ENCODE measurements at regions not wholly inside any gene's neighbourhood (a gene's known extent, or its start where the extent isn't known, plus 50 kb on each side); places are given as distances from the start of the nearest gene placed in this dataset.

DNA sequence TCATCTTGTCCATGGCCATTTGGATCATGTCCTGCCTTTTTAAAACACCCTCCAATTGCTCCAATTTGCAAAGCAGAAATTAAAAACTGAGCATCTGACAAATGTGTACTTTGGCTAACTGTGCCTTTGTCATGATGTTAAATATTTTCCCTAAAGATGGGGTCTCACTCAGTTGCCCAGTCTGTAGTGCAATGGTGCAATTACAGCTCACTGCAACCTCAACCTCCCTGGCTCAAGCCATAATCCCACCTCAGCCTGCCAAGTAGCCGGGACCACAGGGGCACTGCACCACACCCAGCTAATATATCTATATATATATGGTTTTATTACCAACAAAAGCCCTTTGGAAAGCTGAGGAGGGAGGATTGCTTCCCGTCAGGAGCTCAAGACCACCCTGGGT is 782.7 kb downstream of the UQCRFS1 start:
- no peak for DNase-seq (ENCODE audit: low spot score in 2 of 2)
- Histone ChIP-seq H3K4me1 (no peaks in the 10 kb centered on the region), H3K4me3 (no peak overlapping the region), H3K36me3 (no peaks in the 10 kb centered on the region), H3K9me3 (no peaks in the 10 kb centered on the region), H3K27ac (no peak overlapping the region), H3K27me3 (peaks cover 0 to 3% of the 10 kb centered on the region in 2 donors)
- intact Hi-C loops (cut with DNase I; ENCODE audit: low total_unique reads), result no loop called here
- no peak for TF ChIP-seq POLR2AphosphoS5 (IDR thresholded peaks at IDR 0.05)
- TF ChIP-seq POLR2A (IDR thresholded peaks at IDR 0.05), result no peak
- TF ChIP-seq, protein P1, sequence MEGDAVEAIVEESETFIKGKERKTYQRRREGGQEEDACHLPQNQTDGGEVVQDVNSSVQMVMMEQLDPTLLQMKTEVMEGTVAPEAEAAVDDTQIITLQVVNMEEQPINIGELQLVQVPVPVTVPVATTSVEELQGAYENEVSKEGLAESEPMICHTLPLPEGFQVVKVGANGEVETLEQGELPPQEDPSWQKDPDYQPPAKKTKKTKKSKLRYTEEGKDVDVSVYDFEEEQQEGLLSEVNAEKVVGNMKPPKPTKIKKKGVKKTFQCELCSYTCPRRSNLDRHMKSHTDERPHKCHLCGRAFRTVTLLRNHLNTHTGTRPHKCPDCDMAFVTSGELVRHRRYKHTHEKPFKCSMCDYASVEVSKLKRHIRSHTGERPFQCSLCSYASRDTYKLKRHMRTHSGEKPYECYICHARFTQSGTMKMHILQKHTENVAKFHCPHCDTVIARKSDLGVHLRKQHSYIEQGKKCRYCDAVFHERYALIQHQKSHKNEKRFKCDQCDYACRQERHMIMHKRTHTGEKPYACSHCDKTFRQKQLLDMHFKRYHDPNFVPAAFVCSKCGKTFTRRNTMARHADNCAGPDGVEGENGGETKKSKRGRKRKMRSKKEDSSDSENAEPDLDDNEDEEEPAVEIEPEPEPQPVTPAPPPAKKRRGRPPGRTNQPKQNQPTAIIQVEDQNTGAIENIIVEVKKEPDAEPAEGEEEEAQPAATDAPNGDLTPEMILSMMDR (IDR thresholded peaks at IDR 0.05), result no peak

DNA sequence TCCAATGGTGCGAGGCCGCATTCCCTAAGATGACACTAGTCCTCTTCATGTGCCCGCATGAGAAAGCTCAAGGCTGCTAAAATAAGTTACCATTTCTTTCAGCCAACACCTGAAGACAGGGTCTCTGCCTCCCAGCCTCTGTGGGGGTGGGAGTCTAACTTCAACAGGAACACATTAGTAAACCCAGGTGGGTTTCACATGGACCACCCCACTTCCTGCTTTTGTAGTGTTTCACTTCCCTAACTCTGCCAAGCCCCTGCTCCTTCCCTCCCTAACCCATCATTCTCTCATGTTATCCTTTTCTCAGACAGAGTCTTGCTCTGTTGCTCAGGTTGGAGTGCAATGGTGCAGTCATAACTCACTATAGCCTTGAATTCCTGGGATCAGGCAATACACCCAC is 783.6 kb downstream of the UQCRFS1 start:
- Histone ChIP-seq H3K27ac (no peak overlapping the region), H3K4me3 (no peak overlapping the region), H3K9me3 (no peaks in the 10 kb centered on the region), H3K27me3 (peaks cover 0 to 3% of the 10 kb centered on the region in 2 donors), H3K36me3 (no peaks in the 10 kb centered on the region), H3K4me1 (no peaks in the 10 kb centered on the region)
- DNase-seq (ENCODE audit: low spot score in 2 of 2), result no peak
- intact Hi-C loops (cut with DNase I; ENCODE audit: low total_unique reads), result no loop called here
- no peak for TF ChIP-seq POLR2AphosphoS5 (IDR thresholded peaks at IDR 0.05)
- TF ChIP-seq, protein P1 (IDR thresholded peaks at IDR 0.05), result no peak
- TF ChIP-seq POLR2A (IDR thresholded peaks at IDR 0.05), result no peak

DNA sequence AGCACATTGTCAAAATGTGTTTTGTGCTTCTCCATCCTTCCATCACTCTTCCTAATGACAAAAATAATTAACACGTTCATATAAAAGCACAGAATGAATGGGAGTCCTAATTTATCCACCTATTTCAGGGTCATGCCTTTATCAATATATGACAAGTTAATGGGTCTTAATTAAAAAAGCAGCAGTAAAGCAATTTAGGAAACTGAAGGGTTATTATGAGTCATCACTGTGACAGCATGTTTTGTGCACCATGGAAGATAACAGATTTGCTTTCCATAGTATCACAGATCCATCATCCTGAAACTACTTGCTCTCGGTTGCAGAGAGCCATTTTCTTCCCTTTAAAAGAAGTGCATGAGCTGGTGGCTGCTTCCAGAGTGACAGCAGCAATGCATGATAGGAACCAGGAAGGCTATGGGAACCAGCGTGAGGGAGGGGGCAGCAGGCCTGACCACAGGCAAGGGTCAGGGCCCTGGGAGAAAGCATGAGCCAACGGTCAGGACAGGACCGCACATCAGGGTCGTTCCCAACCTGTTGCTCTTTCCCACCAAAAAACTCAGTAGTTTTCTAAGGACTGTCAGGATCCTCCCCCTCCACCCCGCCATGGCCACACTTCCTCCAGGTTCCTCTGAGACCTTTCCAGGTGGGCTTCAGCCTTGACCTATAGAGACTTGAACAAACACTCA is 784.1 kb downstream of the UQCRFS1 start:
- Histone ChIP-seq H3K36me3 (no peaks in the 10 kb centered on the region), H3K4me3 (no peak overlapping the region), H3K27ac (no peak overlapping the region), H3K9me3 (no peaks in the 10 kb centered on the region), H3K4me1 (no peaks in the 10 kb centered on the region), H3K27me3 (peaks cover 0 to 3% of the 10 kb centered on the region in 2 donors)
- DNase-seq (ENCODE audit: low spot score in 2 of 2), result no peak
- TF ChIP-seq, protein P1 (IDR thresholded peaks at IDR 0.05), result no peak
- TF ChIP-seq POLR2AphosphoS5 (IDR thresholded peaks at IDR 0.05) (no peak), POLR2A (IDR thresholded peaks at IDR 0.05) (no peak)
- intact Hi-C loops (cut with DNase I; ENCODE audit: low total_unique reads), result no loop called here

DNA sequence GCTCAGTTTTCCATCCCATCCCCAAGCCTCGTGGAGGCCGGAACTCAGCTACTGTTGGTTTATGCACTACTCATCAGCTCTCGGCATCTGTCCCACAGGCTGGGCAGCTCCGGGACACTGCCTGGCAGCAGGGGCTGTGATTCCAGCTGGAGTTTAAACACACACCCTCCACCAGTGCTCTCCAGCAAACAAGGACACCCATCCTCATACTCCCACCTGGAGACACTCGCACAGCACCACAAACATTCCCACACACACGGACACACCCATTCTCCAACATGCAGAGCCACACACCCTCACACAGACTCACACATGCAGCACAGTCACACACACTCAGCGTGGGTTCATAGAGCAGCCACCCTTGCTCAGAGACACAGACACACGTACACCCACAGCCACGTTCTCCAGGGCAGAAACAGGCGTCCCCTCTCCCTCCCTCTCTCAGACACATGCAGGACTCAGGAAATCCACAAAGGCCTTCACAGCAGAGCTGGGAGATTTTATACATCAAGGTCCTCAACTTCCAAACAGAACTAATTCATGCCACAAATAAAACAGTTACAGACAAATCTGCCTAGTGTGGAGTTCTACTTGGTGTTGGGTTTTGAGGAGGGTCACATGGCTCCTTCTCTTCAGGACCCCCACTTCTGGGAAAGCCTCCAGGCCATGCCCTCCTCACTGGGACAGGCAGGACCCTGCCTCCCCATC is 785.4 kb downstream of the UQCRFS1 start:
- Histone ChIP-seq H3K9me3 (no peaks in the 10 kb centered on the region), H3K4me1 (no peaks in the 10 kb centered on the region), H3K36me3 (no peaks in the 10 kb centered on the region), H3K27ac (no peak overlapping the region), H3K27me3 (peaks cover 0 to 3% of the 10 kb centered on the region in 2 donors), H3K4me3 (no peak overlapping the region)
- TF ChIP-seq POLR2AphosphoS5 (IDR thresholded peaks at IDR 0.05), result no peak
- TF ChIP-seq, protein P1 (IDR thresholded peaks at IDR 0.05), result no peak
- no peak for DNase-seq (ENCODE audit: low spot score in 2 of 2)
- intact Hi-C loops (cut with DNase I; ENCODE audit: low total_unique reads), result no loop called here

DNA sequence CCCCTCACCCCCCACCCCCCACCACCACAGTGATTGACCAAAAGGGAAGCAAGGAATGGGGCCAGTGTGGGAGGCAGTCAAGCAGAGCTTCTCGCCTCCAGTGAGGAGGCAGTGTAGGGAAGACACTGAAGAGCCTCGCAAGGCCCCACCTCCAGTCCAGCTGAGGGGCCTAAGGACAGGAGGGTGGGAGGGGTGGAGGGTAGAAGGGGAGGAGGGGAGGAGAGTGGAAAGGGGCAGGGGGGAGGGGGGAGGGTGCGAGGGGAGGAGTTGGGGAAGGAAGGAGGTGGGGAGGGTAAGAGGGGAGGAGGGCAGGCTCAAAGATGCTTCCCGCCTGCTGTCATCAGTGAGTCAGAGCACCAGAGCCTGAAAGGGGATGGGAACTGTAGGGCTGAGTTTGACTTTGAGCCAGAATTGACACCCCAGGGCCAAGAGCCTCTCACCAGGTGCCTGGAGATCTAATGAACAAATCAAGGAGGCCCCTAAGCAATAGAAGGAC is 786.2 kb downstream of the UQCRFS1 start:
- H3K4me3 ChIP-seq, result no peak overlapping the region
- no peaks in the 10 kb centered on the region for H3K4me1 ChIP-seq
- H3K9me3 ChIP-seq, result no peaks in the 10 kb centered on the region
- H3K27ac ChIP-seq, result no peak overlapping the region
- TF ChIP-seq POLR2A (IDR thresholded peaks at IDR 0.05) (no peak), POLR2AphosphoS5 (IDR thresholded peaks at IDR 0.05) (no peak)
- TF ChIP-seq, protein P1 (IDR thresholded peaks at IDR 0.05), result no peak
- no peak for DNase-seq (ENCODE audit: low spot score in 2 of 2)
- peaks cover 0 to 3% of the 10 kb centered on the region in 2 donors for H3K27me3 ChIP-seq
- intact Hi-C loops (cut with DNase I; ENCODE audit: low total_unique reads), result no loop called here
- H3K36me3 ChIP-seq, result no peaks in the 10 kb centered on the region
